Superior temporal gyrus (tissue), 1 donor: ENCODE measurements at regions not wholly inside any gene's neighbourhood (a gene's known extent, or its start where the extent isn't known, plus 50 kb on each side); places are given as distances from the start of the nearest gene placed in this dataset.

Experiments used
- DNase-seq: peaks from one replicate; pipeline ENCODE4 v3.0.0-alpha.2; 2016; ENCODE audit errors: extremely low spot score

DNA sequence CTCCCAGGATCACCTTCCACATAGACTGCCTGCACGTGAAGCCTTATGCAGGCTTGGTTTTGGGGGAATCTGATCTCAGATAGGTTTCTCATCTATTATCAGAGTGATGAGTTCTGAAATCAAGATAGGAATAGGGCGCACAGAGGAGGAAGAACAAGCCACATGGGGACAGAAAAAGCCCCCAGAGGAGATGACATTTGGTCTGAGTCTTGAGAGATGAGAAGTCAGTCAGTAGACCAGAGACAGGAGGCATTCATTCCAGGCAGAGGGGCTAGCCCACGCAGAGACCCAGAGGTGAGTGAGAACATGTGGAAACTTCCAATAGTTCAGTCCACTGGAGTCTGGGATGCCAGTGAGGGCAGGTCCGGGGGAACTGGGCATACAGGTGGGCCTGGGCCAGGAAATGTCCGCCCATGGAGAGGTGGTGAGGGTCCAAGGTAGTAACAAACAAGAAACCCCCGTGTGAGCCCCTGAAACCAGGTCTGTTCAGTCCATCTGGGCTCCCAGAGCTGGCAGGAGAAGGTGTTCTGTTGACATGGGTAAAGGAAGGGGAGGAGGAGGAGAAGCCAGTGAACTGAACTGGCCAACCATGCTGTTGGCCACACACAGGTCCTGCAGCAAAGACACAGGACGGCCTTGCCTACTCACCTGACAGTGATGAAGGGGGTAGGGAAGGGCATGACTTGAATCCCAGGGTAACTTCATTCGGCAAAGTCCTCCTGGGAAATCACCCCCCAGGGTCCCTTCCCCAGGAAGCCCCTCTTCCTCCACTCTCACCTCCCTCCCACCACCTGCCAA is 69.3 kb upstream of the SMNDC1 start:
- no peak for DNase-seq

DNA sequence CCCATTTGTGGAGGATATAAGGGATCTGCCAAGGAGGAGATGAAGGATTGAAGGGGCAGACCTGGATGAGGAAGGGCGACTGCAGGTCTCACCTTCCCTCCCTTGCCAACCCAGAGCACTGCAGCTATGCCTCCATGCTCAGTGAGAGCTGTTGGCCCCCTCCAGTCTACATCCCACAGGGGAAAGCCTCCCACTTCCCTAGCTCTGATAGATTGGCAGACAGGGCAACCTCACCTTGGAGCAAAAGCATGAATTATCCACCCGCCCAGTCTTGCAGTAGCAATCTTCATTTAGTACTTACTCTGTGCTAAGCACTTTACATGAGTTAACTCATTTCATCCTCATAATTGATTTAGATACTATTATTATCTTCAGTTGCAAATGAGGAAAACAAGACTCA is 70.4 kb upstream of the SMNDC1 start:
- DNase-seq = no peak

DNA sequence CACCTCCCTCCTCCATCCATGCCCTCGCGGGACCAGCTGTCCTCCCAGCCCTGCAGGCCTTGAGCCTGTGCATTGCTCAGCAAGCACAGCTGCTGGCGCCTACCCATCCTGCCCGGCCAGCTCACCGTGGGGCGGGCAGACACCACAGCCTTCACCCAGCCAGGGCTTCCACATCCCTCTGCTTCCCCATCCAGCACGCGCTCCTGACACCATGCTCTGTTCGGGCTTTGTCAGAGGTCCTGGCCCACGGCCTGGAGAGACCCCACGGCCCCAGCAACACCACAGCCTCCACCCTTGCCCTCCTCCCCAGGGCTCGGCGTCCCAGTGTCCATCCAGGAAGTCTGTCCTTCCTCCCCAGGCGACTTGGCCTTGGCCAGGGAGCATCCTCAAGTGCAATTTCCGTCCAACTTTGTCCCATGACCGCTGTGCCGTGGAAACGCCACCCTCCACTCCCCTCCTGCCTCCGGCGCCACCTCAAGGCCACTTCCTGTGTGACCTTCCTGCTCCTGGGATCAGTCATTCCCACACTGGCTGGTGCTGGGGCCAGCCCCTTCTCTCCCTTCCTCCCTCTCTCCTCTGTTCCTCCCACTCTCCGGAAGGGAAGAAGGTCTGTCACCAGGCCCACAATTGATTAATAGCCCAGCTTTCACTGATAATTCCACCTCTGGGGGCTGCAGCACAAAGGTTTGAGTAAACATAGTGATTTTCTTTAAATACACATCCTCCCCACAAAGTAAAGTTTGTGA is 71.5 kb upstream of the SMNDC1 start:
- DNase-seq = no peak

GRCh38 chr10:110376767-110377160 is 72.0 kb upstream of the SMNDC1 start:
- no peak for DNase-seq

- DNase-seq = no peak
Measured at GRCh38 chr10:110378006-110378405, 73.3 kb upstream of the SMNDC1 start.

GRCh38 chr10:110378533-110379108 is 73.9 kb upstream of the SMNDC1 start:
- no peak for DNase-seq

DNA sequence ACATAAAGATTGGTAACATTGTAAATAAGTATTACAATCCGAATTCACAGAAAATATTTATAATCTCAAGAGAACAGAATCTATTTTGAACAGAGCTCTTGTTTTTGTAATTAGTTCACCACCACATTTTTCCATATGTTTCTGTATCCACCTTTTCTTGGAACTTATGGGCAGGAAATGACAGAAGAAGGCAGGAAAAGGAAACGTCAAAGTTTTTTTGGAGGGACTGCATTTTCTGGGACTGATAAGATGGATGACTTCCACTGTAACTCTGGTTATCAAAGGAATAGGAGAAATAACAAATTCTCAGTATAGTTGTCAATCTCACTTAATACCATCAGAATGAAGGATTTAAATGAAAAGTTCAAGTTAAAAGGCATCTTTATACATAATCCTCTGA is 75.1 kb upstream of the SMNDC1 start:
- no peak for DNase-seq

DNA sequence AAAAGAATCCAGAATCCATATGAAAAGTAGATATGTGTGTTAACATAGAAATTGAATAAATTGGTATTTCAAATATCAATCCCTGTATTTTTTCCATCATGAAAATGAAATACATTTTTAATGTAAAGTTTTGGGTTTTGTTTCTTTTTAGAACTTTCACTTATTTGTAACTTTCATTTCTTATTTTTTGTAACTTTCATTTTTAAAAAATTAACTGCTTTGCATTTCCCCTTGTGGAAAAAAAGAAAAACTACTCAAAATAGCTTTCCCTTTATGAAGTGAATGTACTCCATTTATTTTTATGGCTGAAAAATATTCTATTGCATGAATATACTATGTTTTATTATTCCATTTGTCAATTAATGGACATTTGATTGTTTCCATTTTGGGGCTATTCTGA is 75.6 kb upstream of the SMNDC1 start:
- DNase-seq = no peak

- no peak for DNase-seq
Measured at GRCh38 chr10:110382695-110383094, 78.0 kb upstream of the SMNDC1 start.

- DNase-seq = no peak
Measured at GRCh38 chr10:110387617-110387982, 82.9 kb upstream of the SMNDC1 start.

- no peak for DNase-seq
Measured at GRCh38 chr10:110387983-110388686, 83.4 kb upstream of the SMNDC1 start.

- DNase-seq = no peak
Measured at GRCh38 chr10:110388687-110389052, 84.0 kb upstream of the SMNDC1 start.

- no peak for DNase-seq
Measured at GRCh38 chr10:110389255-110389654, 84.5 kb upstream of the SMNDC1 start.

DNA sequence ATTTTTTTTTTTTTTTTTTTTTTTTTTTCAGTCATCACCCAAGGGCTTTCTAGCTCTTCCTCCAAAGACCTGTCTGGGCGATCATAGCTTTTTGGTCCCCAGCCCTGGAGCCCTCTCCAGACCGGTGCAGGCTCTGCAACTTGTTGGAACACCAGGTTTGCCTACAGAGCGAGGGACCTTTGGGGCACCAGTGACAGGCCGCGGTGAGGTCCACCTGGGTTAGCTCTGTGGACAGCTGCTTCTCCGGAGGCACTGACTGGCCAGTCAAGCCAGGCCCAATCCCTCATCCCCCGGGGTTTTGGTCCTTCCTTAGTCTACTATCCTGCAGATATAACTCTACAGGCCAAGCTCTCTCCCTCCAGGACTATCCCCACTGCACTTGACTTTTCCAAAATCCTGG is 86.8 kb upstream of the SMNDC1 start:
- DNase-seq = no peak

DNA sequence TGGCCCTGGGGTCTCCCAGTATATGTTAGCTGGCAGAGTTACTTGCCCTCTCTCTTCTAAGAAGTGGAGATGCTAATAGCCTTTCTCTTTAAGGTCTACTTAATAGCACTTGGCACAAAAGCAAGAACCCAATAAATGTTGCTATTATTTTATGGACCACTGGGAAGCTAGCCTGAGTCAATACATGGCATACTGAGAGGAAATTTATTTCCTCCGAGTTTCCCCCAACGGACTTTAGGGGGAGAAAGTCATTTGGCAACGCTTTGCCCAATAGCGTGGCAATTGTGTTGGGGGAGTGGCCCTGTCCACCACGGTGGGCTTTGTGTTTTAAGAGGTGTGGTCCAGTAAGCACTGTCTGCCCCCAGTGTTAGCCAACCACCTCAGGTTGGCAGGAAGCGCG is 87.4 kb upstream of the SMNDC1 start:
- DNase-seq = no peak

DNA sequence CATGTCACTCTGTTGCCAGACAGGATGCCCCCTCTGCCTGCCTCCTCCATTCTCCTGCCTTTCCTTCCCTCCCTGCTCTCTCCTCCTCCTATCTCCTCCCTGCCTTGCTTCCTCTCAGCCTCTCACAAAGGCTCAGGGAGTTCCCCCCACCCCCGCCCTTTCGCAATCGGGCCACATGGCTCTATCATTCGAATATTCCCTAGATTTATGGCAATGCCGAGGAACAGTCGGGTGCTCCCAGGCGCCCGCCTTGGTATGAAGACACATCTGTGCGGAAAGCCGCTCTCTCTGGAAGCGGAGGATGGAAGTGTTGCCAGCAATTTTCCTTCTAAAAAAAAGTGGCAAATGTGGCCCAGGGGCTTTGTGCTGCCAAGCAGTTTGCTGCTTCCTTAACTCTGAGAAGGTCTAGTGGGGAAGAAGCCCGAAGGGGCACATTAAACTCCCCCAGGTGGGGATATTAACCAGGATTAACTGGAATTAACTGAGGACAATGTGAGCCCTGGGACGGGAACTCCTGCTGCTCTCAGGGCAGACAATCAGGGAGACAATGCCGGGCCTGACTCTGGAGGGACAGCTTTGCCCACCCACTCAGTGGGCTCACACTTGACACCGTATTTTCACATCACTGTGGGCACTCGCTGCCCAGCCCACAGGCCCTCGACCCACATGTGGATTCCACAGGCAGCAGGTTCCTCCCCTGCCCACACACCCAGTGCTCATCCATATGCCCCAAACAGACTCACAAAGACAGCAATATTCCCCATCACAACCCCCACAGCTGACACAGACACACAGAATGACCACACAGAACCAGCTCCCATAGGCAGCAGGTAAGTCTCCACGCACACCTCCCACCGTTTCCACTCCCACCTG is 88.4 kb upstream of the SMNDC1 start:
- DNase-seq = no peak

- DNase-seq = no peak
Measured at GRCh38 chr10:110393866-110394265, 89.1 kb upstream of the SMNDC1 start.

GRCh38 chr10:110394296-110394695 is 89.6 kb upstream of the SMNDC1 start:
- no peak for DNase-seq

DNA sequence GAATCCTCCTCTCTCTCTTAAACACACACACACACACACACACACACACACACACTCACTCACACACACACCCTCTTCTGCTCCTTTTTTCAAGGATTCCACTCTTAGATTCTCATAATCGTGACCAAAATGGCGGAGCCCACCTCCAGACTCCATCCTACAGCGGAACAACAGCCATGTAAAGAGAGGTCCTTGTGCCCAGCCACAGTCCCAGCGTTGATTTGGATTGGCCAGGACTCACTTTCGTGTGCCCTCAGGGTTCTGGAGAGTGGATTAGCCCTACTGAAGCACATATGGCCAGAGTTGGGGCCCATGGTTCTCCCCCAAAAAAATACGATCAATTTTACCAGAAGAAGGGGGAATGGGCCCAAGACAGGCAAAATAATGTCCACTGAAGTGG is 90.2 kb upstream of the SMNDC1 start:
- DNase-seq = no peak

DNA sequence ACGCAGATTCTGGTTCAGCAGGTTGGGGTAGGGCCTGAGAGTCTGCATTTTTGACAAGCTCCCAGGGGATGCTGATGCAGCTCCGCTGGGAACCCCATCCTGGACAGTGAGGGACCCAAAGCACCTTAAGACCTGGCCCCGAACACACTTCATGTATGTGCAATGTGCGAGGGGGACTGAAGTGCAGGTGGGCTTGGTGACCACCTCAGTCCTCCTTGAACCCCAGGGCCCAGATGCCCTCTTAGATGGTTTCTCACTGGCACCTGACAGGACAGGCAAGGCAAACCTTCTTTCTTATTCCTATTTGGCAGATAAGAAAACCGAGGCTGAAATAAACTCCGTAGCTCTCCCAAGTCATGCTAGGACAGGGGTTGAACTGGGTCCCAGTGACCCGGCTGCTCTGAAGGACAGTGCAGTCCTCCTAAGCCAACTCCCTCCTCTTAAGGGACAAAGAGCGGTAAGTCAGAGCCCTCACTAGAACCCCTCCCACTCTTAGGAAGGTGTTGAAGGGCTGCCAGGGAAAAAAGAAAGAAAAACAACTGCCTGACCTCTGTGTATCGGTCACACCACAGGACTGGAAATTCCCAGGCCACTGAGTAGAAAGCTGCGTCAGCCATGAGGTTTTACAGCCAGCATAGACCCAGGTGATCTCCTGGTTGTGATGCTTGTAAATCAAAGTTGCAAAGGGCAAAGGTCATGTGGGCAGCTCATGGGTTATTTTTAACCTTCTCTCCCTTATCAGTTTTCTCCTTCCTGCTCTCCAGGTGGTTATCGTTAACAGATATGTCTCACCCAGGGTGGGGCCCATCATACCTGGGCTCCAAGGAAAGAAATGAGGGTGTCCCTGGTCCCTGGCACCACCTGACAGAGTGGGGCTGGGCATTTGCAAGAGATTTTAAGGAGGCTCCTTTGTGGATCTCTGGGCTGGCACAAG is 90.9 kb upstream of the SMNDC1 start:
- DNase-seq = no peak
